ENCODE measurements at regions not wholly inside any gene's neighbourhood (a gene's known extent, or its start where the extent isn't known, plus 50 kb on each side); places are given as distances from the start of the nearest gene placed in this dataset.

GRCh38 chr17:74118504-74118903 lies 85.0 kb upstream of the RPL38 start:
- TF ChIP-seq ZNF589 (CRISPR knock-in tag; IDR thresholded peaks at IDR 0.05; ENCODE audit: low read depth), result no peak
- peak; percentile 21 to 29 (median 23); a peak in 3 of 6 replicates for TF ChIP-seq CTCF (IDR thresholded peaks at IDR 0.05 in 2 of 3, conservative IDR thresholded peaks at IDR 0.05 in 1 of 3; ENCODE audit: insufficient read depth in 2 of 3, low read depth in 1 of 3, low read length in 3 of 3)
- no peak for TF ChIP-seq ZNF583 (CRISPR knock-in tag; IDR thresholded peaks at IDR 0.05)
- no peak for TF ChIP-seq PATZ1 (CRISPR knock-in tag; IDR thresholded peaks at IDR 0.05; ENCODE audit: borderline replicate concordance)
- no peak for TF ChIP-seq ZNF282 (CRISPR knock-in tag; IDR thresholded peaks at IDR 0.05)
- TF ChIP-seq PHF20 (IDR thresholded peaks at IDR 0.05; ENCODE audit: partially characterized antibody), result no peak
- no peak for TF ChIP-seq ZNF274 (IDR thresholded peaks at IDR 0.05; ENCODE audit: borderline replicate concordance, low read depth, low read length)
- no peak for TF ChIP-seq ZBTB1 (CRISPR knock-in tag; IDR thresholded peaks at IDR 0.05; ENCODE audit: borderline replicate concordance, low read depth)
- no peak for TF ChIP-seq ZNF174 (CRISPR knock-in tag; IDR thresholded peaks at IDR 0.05)
- no peak for TF ChIP-seq RFX7 (CRISPR knock-in tag; IDR thresholded peaks at IDR 0.05)
